ENCODE measurements at regions not wholly inside any gene's neighbourhood (a gene's known extent, or its start where the extent isn't known, plus 50 kb on each side); places are given as distances from the start of the nearest gene placed in this dataset.
"Not testable (repeated sequence)": the region's sequence is repeated elsewhere in the genome, so short reads cannot be mapped to it uniquely, and the experiment has no call there.

DNA sequence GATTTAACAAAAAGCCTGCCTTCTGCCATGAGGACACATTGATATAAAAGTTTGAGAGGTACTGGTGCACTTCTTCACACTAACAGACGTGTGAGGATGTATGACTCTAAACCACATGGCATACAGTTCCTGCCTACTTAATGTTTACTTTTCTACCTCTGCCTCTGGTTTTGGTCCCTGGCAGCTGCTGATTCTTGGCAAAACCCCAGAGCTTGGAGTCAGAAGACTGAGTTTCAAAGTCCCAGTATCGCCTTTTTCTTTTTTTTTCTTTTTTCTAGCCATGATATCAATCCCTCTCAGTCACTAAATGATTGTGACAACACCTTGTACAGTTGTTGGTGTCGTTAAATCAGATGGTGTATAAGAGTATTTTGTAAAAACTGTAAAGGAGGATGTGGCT is 110.9 kb upstream of the FAN1 start:
- H3K4me1 ChIP-seq (ENCODE audit: control insufficient read depth, insufficient read depth, low read length); H3K27ac ChIP-seq (ENCODE audit: extremely low read depth, low read depth, low read length); H3K9me3 ChIP-seq (ENCODE audit: control insufficient read depth, insufficient read depth, low read depth, low read length); H3K36me3 ChIP-seq (ENCODE audit: control insufficient read depth in 2 of 2, insufficient read depth in 1 of 2, low read length in 2 of 2); CTCF ChIA-PET; H3K4me3 ChIP-seq (ENCODE audit: low read depth, low read length); POLR2A ChIA-PET: not testable (repeated sequence)

DNA sequence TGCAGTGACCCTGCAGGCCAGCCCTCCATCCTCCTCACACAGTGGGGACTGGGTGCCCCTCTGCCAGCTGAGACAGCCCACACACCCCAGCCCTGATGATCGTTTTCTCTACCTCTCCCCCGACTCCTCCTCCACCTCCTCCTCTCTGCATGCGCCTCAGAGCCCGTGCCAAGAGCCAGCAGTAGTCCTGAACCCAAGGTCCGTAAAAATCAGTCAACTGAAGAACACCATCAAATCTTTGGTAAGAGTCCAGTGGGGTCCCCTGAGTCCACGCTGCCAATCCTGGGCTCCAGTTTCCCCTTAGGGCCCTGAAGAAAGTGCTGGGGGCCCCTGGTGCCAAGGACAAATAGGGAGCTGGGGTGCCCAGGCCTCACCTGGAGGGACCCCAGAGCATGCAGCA is 109.3 kb upstream of the FAN1 start:
- CTCF ChIA-PET = no interaction called here
- Histone ChIP-seq H3K4me3 (ENCODE audit: low read depth, low read length) (no peak overlapping the region), H3K27ac (ENCODE audit: extremely low read depth, low read depth, low read length) (no peak overlapping the region), H3K4me1 (ENCODE audit: control insufficient read depth, insufficient read depth, low read length) (no peaks in the 10 kb centered on the region), H3K36me3 (ENCODE audit: control insufficient read depth in 2 of 2, insufficient read depth in 1 of 2, low read length in 2 of 2) (no peaks in the 10 kb centered on the region), H3K9me3 (ENCODE audit: control insufficient read depth, insufficient read depth, low read depth, low read length) (no peaks in the 10 kb centered on the region)
- POLR2A ChIA-PET = no interaction called here
- TF ChIP-seq EGR2 (tag by site-specific recombination; IDR thresholded peaks at IDR 0.05; ENCODE audit: low read depth) (peak; percentile 34; the same call in 1 of the 2 replicates), ZFHX2 (tag by site-specific recombination; conservative IDR thresholded peaks at IDR 0.05) (peak; percentile 47), ZNF473 (tag by site-specific recombination; IDR thresholded peaks at IDR 0.05) (no peak)

DNA sequence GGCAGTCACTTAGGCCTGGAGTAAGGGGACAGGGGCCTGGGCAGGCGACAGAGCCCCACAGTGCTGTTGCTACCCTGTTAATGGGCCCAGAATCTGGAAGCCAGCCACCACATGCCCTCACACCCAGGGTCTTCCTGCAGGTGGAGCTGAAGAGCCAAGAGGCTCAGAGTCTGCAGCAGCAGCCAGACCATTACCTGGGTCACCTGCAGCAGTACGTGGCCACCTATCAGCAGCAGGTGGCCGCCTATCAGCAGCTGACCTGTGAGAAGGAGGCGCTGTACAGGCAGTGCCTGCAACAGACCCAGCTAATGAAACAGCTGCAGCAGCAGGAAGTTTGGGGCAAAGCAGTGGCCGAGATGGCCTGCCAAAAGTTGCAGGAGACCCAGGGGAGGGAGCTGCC is 104.2 kb upstream of the FAN1 start:
- CTCF ChIA-PET; H3K4me1 ChIP-seq (ENCODE audit: control insufficient read depth, insufficient read depth, low read length); POLR2A ChIA-PET; H3K4me3 ChIP-seq (ENCODE audit: low read depth, low read length); H3K27ac ChIP-seq (ENCODE audit: extremely low read depth, low read depth, low read length); H3K9me3 ChIP-seq (ENCODE audit: control insufficient read depth, insufficient read depth, low read depth, low read length); H3K36me3 ChIP-seq (ENCODE audit: control insufficient read depth in 2 of 2, insufficient read depth in 1 of 2, low read length in 2 of 2): not testable (repeated sequence)
- TF ChIP-seq ZNF654 (tag by site-specific recombination; IDR thresholded peaks at IDR 0.05; ENCODE audit: low read depth) = peak; percentile 15; the same call in 1 of the 2 replicates

DNA sequence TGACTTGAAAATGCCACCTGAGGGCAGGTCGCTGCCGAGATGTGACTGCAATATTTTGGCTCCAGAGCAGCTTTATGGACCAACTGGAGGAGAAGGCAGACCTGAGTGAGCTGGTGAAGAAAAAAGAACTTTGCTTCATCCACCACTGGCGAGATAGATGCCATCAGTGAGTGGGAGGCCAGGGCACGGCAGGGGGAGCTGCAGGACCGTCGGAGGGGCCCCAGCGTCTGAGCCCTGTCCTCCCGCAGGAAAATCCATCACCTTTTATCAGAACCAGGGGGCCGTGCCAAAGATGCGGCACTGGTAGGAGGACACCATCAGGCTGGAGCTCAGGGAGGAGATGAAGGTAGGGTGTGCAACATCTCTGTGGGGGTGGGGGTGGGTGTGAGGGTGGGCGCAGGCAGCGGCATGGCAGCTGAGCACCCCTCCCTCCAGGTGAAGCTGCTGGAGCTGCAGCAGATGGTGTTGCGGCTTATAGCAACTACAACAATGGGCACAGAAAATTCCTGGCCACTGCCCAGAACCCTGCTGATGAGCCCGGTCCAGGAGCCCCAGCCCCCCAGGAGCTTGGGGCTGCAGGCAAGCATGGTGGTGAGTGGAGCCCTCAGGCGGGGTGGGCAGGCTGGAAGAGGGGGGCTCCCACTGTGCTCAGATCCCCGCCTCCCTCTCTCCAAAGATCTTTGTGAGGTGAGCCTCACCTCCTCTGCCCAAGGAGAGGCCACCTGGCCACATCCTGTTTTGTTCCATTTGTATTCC is 102.4 kb upstream of the FAN1 start:
- H3K4me1 ChIP-seq (ENCODE audit: control insufficient read depth, insufficient read depth, low read length); H3K4me3 ChIP-seq (ENCODE audit: low read depth, low read length); H3K9me3 ChIP-seq (ENCODE audit: control insufficient read depth, insufficient read depth, low read depth, low read length); H3K36me3 ChIP-seq (ENCODE audit: control insufficient read depth in 2 of 2, insufficient read depth in 1 of 2, low read length in 2 of 2); H3K27ac ChIP-seq (ENCODE audit: extremely low read depth, low read depth, low read length); POLR2A ChIA-PET: not testable (repeated sequence)
- peak; percentile 44 for TF ChIP-seq ZNF654 (tag by site-specific recombination; IDR thresholded peaks at IDR 0.05; ENCODE audit: low read depth)
- TF ChIP-seq, protein P1, sequence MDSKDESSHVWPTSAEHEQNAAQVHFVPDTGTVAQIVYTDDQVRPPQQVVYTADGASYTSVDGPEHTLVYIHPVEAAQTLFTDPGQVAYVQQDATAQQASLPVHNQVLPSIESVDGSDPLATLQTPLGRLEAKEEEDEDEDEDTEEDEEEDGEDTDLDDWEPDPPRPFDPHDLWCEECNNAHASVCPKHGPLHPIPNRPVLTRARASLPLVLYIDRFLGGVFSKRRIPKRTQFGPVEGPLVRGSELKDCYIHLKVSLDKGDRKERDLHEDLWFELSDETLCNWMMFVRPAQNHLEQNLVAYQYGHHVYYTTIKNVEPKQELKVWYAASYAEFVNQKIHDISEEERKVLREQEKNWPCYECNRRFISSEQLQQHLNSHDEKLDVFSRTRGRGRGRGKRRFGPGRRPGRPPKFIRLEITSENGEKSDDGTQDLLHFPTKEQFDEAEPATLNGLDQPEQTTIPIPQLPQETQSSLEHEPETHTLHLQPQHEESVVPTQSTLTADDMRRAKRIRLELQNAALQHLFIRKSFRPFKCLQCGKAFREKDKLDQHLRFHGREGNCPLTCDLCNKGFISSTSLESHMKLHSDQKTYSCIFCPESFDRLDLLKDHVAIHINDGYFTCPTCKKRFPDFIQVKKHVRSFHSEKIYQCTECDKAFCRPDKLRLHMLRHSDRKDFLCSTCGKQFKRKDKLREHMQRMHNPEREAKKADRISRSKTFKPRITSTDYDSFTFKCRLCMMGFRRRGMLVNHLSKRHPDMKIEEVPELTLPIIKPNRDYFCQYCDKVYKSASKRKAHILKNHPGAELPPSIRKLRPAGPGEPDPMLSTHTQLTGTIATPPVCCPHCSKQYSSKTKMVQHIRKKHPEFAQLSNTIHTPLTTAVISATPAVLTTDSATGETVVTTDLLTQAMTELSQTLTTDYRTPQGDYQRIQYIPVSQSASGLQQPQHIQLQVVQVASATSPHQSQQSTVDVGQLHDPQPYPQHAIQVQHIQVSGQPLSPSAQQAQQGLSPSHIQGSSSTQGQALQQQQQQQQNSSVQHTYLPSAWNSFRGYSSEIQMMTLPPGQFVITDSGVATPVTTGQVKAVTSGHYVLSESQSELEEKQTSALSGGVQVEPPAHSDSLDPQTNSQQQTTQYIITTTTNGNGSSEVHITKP (tag by site-specific recombination; IDR thresholded peaks at IDR 0.05) = 0 out of 2 replicates have a peak, but pooled peaks have one; percentile 24
- peak; percentile 45 for TF ChIP-seq ZFHX2 (tag by site-specific recombination; conservative IDR thresholded peaks at IDR 0.05)
- peak; percentile 50; the same call in 1 of the 2 replicates for TF ChIP-seq ZIC2 (tag by site-specific recombination; IDR thresholded peaks at IDR 0.05)
- TF ChIP-seq GLIS1 (tag by site-specific recombination; IDR thresholded peaks at IDR 0.05) = peak; percentile 38; the same call in 1 of the 2 replicates
- CTCF ChIA-PET = interaction anchor here (0.6 kb wide), 1 partner anchor 387 kb away, joined by 3 read pairs; no protein-coding TSS in a partner anchor

DNA sequence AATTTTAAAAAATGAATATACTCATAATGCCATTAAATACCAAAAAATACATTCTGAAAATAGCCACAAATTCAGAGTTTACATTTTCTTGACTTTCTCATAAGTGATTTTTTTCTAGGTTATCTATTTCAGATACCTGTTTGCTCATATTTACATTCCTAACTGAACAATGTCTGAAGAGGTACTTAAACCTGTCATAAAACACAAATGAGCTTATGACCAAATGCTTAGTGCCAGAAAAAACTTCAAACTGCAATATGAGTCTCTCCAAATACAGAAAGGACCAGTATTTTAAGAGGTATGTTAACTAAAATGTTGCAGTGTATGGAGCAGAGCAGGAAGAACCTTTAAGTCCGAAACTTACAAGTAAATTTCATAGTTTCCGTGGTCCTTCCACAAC is 101.7 kb upstream of the FAN1 start:
- H3K27ac ChIP-seq (ENCODE audit: extremely low read depth, low read depth, low read length); H3K4me3 ChIP-seq (ENCODE audit: low read depth, low read length); H3K9me3 ChIP-seq (ENCODE audit: control insufficient read depth, insufficient read depth, low read depth, low read length); POLR2A ChIA-PET; H3K4me1 ChIP-seq (ENCODE audit: control insufficient read depth, insufficient read depth, low read length); H3K36me3 ChIP-seq (ENCODE audit: control insufficient read depth in 2 of 2, insufficient read depth in 1 of 2, low read length in 2 of 2): not testable (repeated sequence)
- CTCF ChIA-PET = interaction anchor here (0.5 to 0.7 kb wide), 4 partner anchors 57 to 386 kb away, joined by 3 to 5 read pairs (median 3); no protein-coding TSS in a partner anchor

DNA sequence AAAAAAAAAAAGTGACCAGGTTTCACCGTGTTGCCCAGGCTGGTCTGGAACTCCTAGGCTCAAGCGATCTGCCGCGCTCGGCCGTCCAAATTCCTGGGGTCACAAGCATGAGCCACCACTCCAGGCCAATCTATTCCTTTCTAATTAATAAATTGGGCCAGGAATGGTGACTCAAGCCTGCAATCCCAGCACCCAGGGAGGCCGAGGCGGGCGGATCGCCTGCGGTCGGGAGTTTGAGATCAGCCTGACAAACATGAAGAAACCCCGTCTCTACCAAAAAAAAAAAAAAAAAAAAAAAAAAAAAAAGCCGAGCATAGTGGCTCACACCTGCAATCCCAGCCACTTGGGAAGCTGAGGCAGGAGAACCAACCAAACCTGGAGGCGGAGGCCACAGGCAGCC is 100.0 kb upstream of the FAN1 start:
- POLR2A ChIA-PET = not testable (repeated sequence)

More for the DNA sequence above, 100.0 kb upstream of the FAN1 start:
- H3K4me1 ChIP-seq (ENCODE audit: control insufficient read depth, insufficient read depth, low read length); H3K9me3 ChIP-seq (ENCODE audit: control insufficient read depth, insufficient read depth, low read depth, low read length); H3K36me3 ChIP-seq (ENCODE audit: control insufficient read depth in 2 of 2, insufficient read depth in 1 of 2, low read length in 2 of 2); CTCF ChIA-PET; H3K4me3 ChIP-seq (ENCODE audit: low read depth, low read length); H3K27ac ChIP-seq (ENCODE audit: extremely low read depth, low read depth, low read length): not testable (repeated sequence)
